Lower lobe of right lung (tissue), 2 donors: ENCODE measurements at regions not wholly inside any gene's neighbourhood (a gene's known extent, or its start where the extent isn't known, plus 50 kb on each side); places are given as distances from the start of the nearest gene placed in this dataset.

ENCODE experiments used
- ATAC-seq, 2 donors: fragments of 200-7000 bp; cut with Tn5 transposase; one replicate each; pipeline ENCODE4 v1.9.1; 2020 to 2022; ENCODE audit warnings: mild to moderate bottlenecking in 2 of 2, moderate library complexity in 2 of 2
- DNase-seq: peaks from one replicate; pipeline ENCODE4 v3.0.0-alpha.2; 2020
- H3K27ac ChIP-seq: fragments of 200-600 bp; one replicate; pipeline ENCODE4 v1.8.0; 2022
- H3K27me3 ChIP-seq: fragments of 200-600 bp; one replicate; pipeline ENCODE4 v1.8.0; 2022; ENCODE audit warnings: low read depth
- H3K36me3 ChIP-seq: fragments of 200-600 bp; one replicate; pipeline ENCODE4 v1.8.0; 2022; ENCODE audit warnings: mild to moderate bottlenecking
- H3K4me1 ChIP-seq: fragments of 200-600 bp; one replicate; pipeline ENCODE4 v1.8.0; 2022
- H3K4me3 ChIP-seq: fragments of 200-600 bp; one replicate; pipeline ENCODE4 v1.8.0; 2022; ENCODE audit warnings: mild to moderate bottlenecking
- H3K9me3 ChIP-seq: fragments of 200-600 bp; one replicate; pipeline ENCODE4 v1.8.0; 2022
- CTCF ChIP-seq: fragments of 200-600 bp; IDR thresholded peaks from one replicate; pipeline ENCODE4 v1.8.0; 2022; ENCODE audit warnings: antibody characterized with exemption, mild to moderate bottlenecking
- intact Hi-C: fragments of 100-400 bp; cut with DNase I; formaldehyde crosslinking; loops from one replicate; pipeline ENCODE4 v1.11.0; 2022
- donor health status: DM: no; HTN: yes; CAD: no; lungs with severe emphysema.

DNA sequence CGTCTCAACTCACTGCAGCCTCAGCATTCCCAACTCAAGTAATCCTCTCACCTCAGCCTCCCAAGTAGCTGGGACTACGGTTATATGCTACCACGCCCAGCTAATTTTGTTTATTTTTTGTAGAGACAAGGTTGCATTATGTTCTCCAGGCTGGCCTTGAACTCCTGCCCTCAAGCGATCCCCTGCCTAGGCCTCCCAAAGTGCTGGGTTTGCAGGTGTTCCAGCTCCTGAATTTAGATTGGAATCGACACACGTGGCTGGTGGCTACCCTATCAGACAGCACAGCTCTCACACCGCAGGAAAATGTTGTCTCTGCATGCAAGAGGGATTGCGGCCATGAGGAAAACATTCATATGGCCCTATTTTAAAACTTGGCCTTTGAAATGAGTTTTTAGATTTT is 76.7 kb upstream of the GALNT2 start:
- no peaks in the 10 kb centered on the region for H3K4me1 ChIP-seq
- no peak for DNase-seq
- H3K9me3 ChIP-seq, result no peaks in the 10 kb centered on the region
- no peak for ATAC-seq
- H3K36me3 ChIP-seq, result no peaks in the 10 kb centered on the region
- H3K4me3 ChIP-seq, result no peak overlapping the region
- no peaks in the 10 kb centered on the region for H3K27me3 ChIP-seq
- no peak for TF ChIP-seq CTCF
- intact Hi-C loops, result no loop called here
- no peak overlapping the region for H3K27ac ChIP-seq

- Histone ChIP-seq H3K27ac (no peak overlapping the region), H3K36me3 (no peaks in the 10 kb centered on the region), H3K4me1 (no peaks in the 10 kb centered on the region), H3K4me3 (no peak overlapping the region), H3K27me3 (no peaks in the 10 kb centered on the region), H3K9me3 (no peaks in the 10 kb centered on the region)
- intact Hi-C loops, result no loop called here
- DNase-seq (no peak), ATAC-seq (no peak)
- no peak for TF ChIP-seq CTCF
Measured at GRCh38 chr1:229991104-229991513, 75.9 kb upstream of the GALNT2 start.

DNA sequence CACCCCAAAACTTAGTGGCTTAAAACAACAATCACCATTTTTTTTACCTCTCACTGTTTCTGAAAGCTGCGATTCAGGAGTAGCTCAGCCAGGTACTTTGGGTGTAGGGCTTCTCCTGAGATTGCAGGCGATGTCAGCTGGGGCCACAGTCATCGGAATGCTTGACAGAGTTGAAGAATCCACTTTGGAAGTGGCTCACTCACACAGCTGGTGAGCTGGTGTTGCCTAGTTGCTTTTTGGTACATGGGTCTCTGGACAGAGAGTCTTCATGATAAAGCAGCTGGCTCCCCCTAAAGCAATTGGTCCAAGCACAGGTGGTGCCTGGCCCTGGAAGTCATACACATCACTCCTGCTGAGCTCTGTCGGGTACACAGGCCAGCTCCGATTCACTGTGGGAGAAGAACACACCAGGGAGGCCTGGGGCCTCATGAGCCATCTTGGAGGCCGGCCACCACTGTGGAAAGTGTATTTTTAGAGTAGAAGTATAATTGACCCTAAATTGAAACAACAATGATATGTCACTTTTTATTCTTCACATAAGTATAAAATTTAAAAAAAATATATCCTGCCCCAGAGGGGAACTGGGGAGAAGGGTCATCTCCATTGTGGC is 75.2 kb upstream of the GALNT2 start:
- intact Hi-C loops, result no loop called here
- H3K9me3 ChIP-seq, result no peaks in the 10 kb centered on the region
- no peak for TF ChIP-seq CTCF
- no peak overlapping the region for H3K27ac ChIP-seq
- H3K27me3 ChIP-seq, result no peaks in the 10 kb centered on the region
- no peak overlapping the region for H3K4me3 ChIP-seq
- H3K4me1 ChIP-seq, result no peaks in the 10 kb centered on the region
- DNase-seq, result no peak
- ATAC-seq, result no peak
- no peaks in the 10 kb centered on the region for H3K36me3 ChIP-seq

GRCh38 chr1:229993060-229993459 is 74.0 kb upstream of the GALNT2 start:
- Histone ChIP-seq H3K36me3 (no peaks in the 10 kb centered on the region), H3K4me1 (no peaks in the 10 kb centered on the region), H3K9me3 (no peaks in the 10 kb centered on the region), H3K27me3 (no peaks in the 10 kb centered on the region), H3K27ac (no peak overlapping the region), H3K4me3 (no peak overlapping the region)
- intact Hi-C loops, result no loop called here
- ATAC-seq (no peak), DNase-seq (no peak)
- no peak for TF ChIP-seq CTCF

DNA sequence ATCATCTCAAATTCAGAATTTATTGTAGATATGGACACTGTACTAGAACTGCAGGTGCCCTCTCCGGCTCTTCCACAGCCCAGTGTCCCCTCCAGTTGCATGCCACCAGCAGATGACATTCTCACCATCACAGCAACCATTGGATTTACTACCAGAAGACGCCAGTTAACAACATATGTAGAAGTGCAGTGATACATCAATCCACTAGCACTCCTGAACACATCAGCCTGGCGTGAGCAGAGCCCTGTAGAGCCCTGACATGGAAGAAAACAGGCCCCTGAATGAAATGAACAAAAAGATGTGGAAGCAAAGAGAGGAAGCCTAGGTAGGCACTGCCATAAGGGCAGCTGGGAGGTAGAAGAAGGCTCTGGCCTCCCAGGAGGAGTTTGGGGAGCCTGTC is 73.1 kb upstream of the GALNT2 start:
- no peak overlapping the region for H3K4me3 ChIP-seq
- H3K36me3 ChIP-seq, result no peaks in the 10 kb centered on the region
- no peaks in the 10 kb centered on the region for H3K9me3 ChIP-seq
- DNase-seq (no peak), ATAC-seq (no peak)
- H3K27ac ChIP-seq, result no peak overlapping the region
- H3K27me3 ChIP-seq, result no peaks in the 10 kb centered on the region
- intact Hi-C loops, result no loop called here
- TF ChIP-seq CTCF, result no peak
- no peaks in the 10 kb centered on the region for H3K4me1 ChIP-seq
